ENCODE measurements at regions not wholly inside any gene's neighbourhood (a gene's known extent, or its start where the extent isn't known, plus 50 kb on each side); places are given as distances from the start of the nearest gene placed in this dataset.

DNA sequence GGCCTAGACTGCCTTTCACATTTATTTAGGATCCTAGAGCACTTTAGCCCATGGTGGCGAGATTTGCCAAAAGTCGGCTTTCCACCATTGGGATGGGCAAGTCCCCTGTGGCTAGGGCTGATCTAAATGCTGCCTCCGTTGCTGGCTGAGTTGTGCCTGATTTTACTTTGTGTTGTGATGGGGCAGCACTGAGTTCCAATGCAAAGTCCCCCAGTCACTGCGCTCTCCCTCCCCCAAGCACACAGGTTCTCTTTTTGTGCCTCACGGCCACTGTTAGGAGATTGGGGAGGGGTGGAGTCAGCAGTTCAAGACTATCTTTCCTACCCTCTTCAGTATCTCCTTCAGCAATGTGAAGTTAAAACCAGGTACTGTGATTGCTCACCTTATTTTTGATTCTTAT lies 66.7 kb upstream of the COX20 start:
- TF ChIP-seq POLR2A (IDR thresholded peaks at IDR 0.05): no peak
- TF ChIP-seq, protein P1, sequence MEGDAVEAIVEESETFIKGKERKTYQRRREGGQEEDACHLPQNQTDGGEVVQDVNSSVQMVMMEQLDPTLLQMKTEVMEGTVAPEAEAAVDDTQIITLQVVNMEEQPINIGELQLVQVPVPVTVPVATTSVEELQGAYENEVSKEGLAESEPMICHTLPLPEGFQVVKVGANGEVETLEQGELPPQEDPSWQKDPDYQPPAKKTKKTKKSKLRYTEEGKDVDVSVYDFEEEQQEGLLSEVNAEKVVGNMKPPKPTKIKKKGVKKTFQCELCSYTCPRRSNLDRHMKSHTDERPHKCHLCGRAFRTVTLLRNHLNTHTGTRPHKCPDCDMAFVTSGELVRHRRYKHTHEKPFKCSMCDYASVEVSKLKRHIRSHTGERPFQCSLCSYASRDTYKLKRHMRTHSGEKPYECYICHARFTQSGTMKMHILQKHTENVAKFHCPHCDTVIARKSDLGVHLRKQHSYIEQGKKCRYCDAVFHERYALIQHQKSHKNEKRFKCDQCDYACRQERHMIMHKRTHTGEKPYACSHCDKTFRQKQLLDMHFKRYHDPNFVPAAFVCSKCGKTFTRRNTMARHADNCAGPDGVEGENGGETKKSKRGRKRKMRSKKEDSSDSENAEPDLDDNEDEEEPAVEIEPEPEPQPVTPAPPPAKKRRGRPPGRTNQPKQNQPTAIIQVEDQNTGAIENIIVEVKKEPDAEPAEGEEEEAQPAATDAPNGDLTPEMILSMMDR (IDR thresholded peaks at IDR 0.05): no peak
